ENCODE measurements at regions not wholly inside any gene's neighbourhood (a gene's known extent, or its start where the extent isn't known, plus 50 kb on each side); places are given as distances from the start of the nearest gene placed in this dataset.

DNA sequence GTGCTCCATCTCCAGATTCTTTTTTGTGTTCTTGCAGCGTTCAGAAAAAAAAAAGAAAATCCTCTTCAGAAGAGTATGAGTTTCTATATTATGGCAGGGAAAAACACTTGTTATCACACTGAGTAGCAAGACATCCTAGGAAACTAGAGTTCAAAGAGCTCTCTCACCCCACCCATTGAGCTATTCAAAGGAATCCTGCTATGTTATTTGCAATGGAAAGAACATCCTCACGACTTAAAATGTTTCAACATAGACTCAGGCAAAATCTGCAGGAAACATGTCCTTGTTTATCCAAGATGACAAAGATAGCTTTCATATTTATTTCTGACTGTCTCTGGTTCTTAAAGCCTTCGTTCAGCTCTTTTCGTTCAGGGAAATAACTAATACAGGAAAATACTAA, 331.6 kb upstream of the ANO5 start:
- H3K4me1 ChIP-seq: no peaks in the 10 kb centered on the region
- no peak for TF ChIP-seq POLR2AphosphoS5 (IDR thresholded peaks at IDR 0.05; ENCODE audit: insufficient read depth in 1 of 2, low read depth in 1 of 2)
- TF ChIP-seq, protein P1, sequence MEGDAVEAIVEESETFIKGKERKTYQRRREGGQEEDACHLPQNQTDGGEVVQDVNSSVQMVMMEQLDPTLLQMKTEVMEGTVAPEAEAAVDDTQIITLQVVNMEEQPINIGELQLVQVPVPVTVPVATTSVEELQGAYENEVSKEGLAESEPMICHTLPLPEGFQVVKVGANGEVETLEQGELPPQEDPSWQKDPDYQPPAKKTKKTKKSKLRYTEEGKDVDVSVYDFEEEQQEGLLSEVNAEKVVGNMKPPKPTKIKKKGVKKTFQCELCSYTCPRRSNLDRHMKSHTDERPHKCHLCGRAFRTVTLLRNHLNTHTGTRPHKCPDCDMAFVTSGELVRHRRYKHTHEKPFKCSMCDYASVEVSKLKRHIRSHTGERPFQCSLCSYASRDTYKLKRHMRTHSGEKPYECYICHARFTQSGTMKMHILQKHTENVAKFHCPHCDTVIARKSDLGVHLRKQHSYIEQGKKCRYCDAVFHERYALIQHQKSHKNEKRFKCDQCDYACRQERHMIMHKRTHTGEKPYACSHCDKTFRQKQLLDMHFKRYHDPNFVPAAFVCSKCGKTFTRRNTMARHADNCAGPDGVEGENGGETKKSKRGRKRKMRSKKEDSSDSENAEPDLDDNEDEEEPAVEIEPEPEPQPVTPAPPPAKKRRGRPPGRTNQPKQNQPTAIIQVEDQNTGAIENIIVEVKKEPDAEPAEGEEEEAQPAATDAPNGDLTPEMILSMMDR (IDR thresholded peaks at IDR 0.05): no peak
- TF ChIP-seq POLR2A (IDR thresholded peaks at IDR 0.05): no peak
- DNase-seq (ENCODE audit: extremely low spot score in 2 of 2): no peak
- no peak overlapping the region for H3K4me3 ChIP-seq
- H3K27me3 ChIP-seq: no peaks in the 10 kb centered on the region
- no peaks in the 10 kb centered on the region for H3K36me3 ChIP-seq
- intact Hi-C loops (cut with DNase I): no loop called here
- H3K27ac ChIP-seq: no peak overlapping the region
- H3K9me3 ChIP-seq: no peaks in the 10 kb centered on the region

DNA sequence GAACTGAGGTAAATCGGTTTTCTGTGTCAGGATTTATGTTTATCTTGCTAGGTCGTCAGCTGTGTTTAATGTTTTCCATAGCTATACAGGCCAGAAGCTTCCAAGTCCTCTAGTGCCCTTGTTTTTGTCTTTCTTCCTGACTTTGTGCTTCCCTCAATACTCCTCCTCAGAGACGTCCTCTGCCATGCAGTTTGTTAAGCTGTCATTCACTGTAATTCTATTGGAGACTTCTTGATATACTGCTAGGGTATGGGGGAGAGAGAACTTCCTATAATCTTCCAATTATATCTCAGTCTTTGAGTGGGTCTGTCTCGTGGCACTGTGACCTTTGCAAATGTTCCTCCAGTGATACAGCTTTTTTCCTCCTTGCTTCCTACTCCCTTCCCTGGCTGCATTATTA, 327.3 kb upstream of the ANO5 start:
- no peaks in the 10 kb centered on the region for H3K36me3 ChIP-seq
- H3K4me1 ChIP-seq: no peaks in the 10 kb centered on the region
- no peak overlapping the region for H3K4me3 ChIP-seq
- TF ChIP-seq POLR2A (IDR thresholded peaks at IDR 0.05) (no peak), POLR2AphosphoS5 (IDR thresholded peaks at IDR 0.05; ENCODE audit: insufficient read depth in 1 of 2, low read depth in 1 of 2) (no peak)
- TF ChIP-seq, protein P1 (IDR thresholded peaks at IDR 0.05): no peak
- no peaks in the 10 kb centered on the region for H3K9me3 ChIP-seq
- intact Hi-C loops (cut with DNase I): no loop called here
- H3K27me3 ChIP-seq: no peaks in the 10 kb centered on the region
- DNase-seq (ENCODE audit: extremely low spot score in 2 of 2): no peak
- no peak overlapping the region for H3K27ac ChIP-seq

DNA sequence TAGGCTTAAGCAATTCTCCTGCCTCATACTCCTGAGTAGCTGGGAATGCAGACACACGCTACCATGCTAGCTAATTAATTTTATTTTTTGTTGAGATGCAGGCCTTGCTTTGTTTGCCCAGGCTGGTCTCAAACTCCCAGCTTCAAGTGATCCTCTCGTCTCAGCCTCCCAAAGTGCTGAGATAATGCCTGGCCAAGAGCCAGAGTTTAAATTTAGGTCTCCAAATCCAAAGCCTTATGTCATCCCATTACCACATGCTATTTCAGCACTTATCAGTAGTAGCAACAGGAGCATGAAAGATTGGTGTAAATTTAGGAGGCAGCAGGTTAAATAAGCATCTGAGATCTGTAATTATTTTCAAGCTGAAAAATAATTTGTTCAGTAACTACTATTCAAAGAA, 326.1 kb upstream of the ANO5 start:
- H3K27me3 ChIP-seq: no peaks in the 10 kb centered on the region
- intact Hi-C loops (cut with DNase I): no loop called here
- H3K4me3 ChIP-seq: no peak overlapping the region
- no peaks in the 10 kb centered on the region for H3K4me1 ChIP-seq
- no peak overlapping the region for H3K27ac ChIP-seq
- H3K36me3 ChIP-seq: no peaks in the 10 kb centered on the region
- H3K9me3 ChIP-seq: no peaks in the 10 kb centered on the region
- DNase-seq (ENCODE audit: extremely low spot score in 2 of 2): no peak
- TF ChIP-seq POLR2A (IDR thresholded peaks at IDR 0.05): no peak
- TF ChIP-seq POLR2AphosphoS5 (IDR thresholded peaks at IDR 0.05; ENCODE audit: insufficient read depth in 1 of 2, low read depth in 1 of 2): no peak
- TF ChIP-seq, protein P1 (IDR thresholded peaks at IDR 0.05): no peak

DNA sequence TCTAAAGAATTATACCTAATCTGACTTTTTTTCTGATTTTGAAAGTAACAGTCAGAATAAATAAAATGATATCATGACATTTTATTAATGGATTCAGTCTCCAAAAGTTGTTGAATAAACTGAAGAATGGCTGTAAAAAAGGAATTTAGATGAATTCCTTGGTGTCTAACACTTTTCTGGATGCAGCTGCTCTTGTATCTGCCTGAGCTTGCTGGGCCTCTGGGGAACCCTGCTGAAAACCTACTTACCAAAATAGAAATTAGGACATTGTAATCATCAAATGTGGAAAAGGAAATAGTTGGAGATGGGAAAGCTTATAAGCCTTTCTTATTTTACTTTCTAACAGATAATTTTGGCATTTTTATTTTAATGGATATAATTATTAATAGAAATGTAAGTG, 315.7 kb upstream of the ANO5 start:
- no peak for TF ChIP-seq POLR2A (IDR thresholded peaks at IDR 0.05)
- TF ChIP-seq, protein P1 (IDR thresholded peaks at IDR 0.05): no peak
- no peak for TF ChIP-seq POLR2AphosphoS5 (IDR thresholded peaks at IDR 0.05; ENCODE audit: insufficient read depth in 1 of 2, low read depth in 1 of 2)
- H3K27ac ChIP-seq: no peak overlapping the region
- no peaks in the 10 kb centered on the region for H3K36me3 ChIP-seq
- H3K27me3 ChIP-seq: no peaks in the 10 kb centered on the region
- H3K4me1 ChIP-seq: no peaks in the 10 kb centered on the region
- DNase-seq (ENCODE audit: extremely low spot score in 2 of 2): no peak
- no peaks in the 10 kb centered on the region for H3K9me3 ChIP-seq
- H3K4me3 ChIP-seq: no peak overlapping the region
- intact Hi-C loops (cut with DNase I): no loop called here

DNA sequence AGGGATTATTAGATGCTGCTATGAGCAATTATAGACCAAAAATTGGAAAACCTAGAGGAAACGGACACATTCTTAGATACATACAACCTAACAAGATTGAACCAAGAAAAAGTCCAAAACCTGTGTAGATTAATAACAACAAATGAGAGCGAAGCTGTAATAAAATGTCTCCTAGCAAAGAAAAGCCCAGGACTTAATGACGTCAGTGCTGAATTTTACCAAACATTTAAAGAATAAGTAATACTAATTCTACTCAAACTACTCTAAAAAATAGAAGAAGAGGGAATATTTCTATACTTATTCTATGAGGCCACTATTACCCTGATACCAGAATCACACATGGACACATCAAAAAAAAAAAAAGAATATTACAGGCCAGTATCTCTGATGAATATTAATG, 309.5 kb upstream of the ANO5 start:
- no peaks in the 10 kb centered on the region for H3K4me1 ChIP-seq
- no peak for DNase-seq (ENCODE audit: extremely low spot score in 2 of 2)
- no peak overlapping the region for H3K27ac ChIP-seq
- TF ChIP-seq, protein P1 (IDR thresholded peaks at IDR 0.05): no peak
- TF ChIP-seq POLR2A (IDR thresholded peaks at IDR 0.05) (no peak), POLR2AphosphoS5 (IDR thresholded peaks at IDR 0.05; ENCODE audit: insufficient read depth in 1 of 2, low read depth in 1 of 2) (no peak)
- H3K9me3 ChIP-seq: no peaks in the 10 kb centered on the region
- no peaks in the 10 kb centered on the region for H3K27me3 ChIP-seq
- no peak overlapping the region for H3K4me3 ChIP-seq
- intact Hi-C loops (cut with DNase I): no loop called here
- H3K36me3 ChIP-seq: no peaks in the 10 kb centered on the region

Measured in vagina (tissue), 2 donors.